ENCODE measurements at regions not wholly inside any gene's neighbourhood (a gene's known extent, or its start where the extent isn't known, plus 50 kb on each side); places are given as distances from the start of the nearest gene placed in this dataset.

GRCh38 chr5:64096771-64097170, 68.9 kb upstream of the RNF180 start:
- DNase-seq: no peak
- POLR2A ChIA-PET: no interaction called here
- Histone ChIP-seq H3K27me3 (replicated peaks; ENCODE audit: control insufficient read depth, insufficient read depth, low read length) (no peaks in the 10 kb centered on the region), H3K4me3 (ENCODE audit: low read depth, low read length) (no peak overlapping the region), H3K9me3 (no peaks in the 10 kb centered on the region), H3K4me1 (no peaks in the 10 kb centered on the region), H3K36me3 (ENCODE audit: control insufficient read depth, insufficient read depth, low read length) (no peaks in the 10 kb centered on the region)
- Mint-ChIP-seq H3K27ac (ENCODE audit: unreplicated experiment) (no peak overlapping the region), H3K4me1 (ENCODE audit: low read depth, unreplicated experiment) (no peaks in the 10 kb centered on the region), H3K4me3 (ENCODE audit: unreplicated experiment) (no peak overlapping the region), H3K9me3 (ENCODE audit: unreplicated experiment) (no peaks in the 10 kb centered on the region), H3K36me3 (ENCODE audit: insufficient read depth, unreplicated experiment) (no peaks in the 10 kb centered on the region), H3K27me3 (ENCODE audit: insufficient read depth, unreplicated experiment) (no peaks in the 10 kb centered on the region)
- no TSS peak for BruUV-seq (replicated peaks)
- intact Hi-C loops (cut with micrococcal nuclease; ENCODE audit: unreplicated experiment): no loop called here
- CTCF ChIA-PET: no interaction called here
- no peak for TF ChIP-seq CTCF (IDR thresholded peaks at IDR 0.05; ENCODE audit: insufficient read depth in 1 of 2, low read depth in 1 of 2, low read length in 1 of 2, severe bottlenecking in 1 of 2, unreplicated experiment in 1 of 2)

GRCh38 chr5:64077589-64077988, 88.1 kb upstream of the RNF180 start:
- intact Hi-C loops (cut with micrococcal nuclease; ENCODE audit: unreplicated experiment): no loop called here
- Mint-ChIP-seq H3K9me3 (ENCODE audit: unreplicated experiment) (no peaks in the 10 kb centered on the region), H3K36me3 (ENCODE audit: insufficient read depth, unreplicated experiment) (no peaks in the 10 kb centered on the region), H3K4me3 (ENCODE audit: unreplicated experiment) (no peak overlapping the region), H3K27me3 (ENCODE audit: insufficient read depth, unreplicated experiment) (no peaks in the 10 kb centered on the region), H3K27ac (ENCODE audit: unreplicated experiment) (no peak overlapping the region), H3K4me1 (ENCODE audit: low read depth, unreplicated experiment) (no peaks in the 10 kb centered on the region)
- no TSS peak for BruUV-seq (replicated peaks)
- H3K9me3 ChIP-seq: no peaks in the 10 kb centered on the region
- H3K36me3 ChIP-seq (ENCODE audit: control insufficient read depth, insufficient read depth, low read length): no peaks in the 10 kb centered on the region
- no peaks in the 10 kb centered on the region for H3K27me3 ChIP-seq (replicated peaks; ENCODE audit: control insufficient read depth, insufficient read depth, low read length)
- no peak for DNase-seq
- CTCF ChIA-PET: no interaction called here
- no peaks in the 10 kb centered on the region for H3K4me1 ChIP-seq
- POLR2A ChIA-PET: no interaction called here
- no peak overlapping the region for H3K4me3 ChIP-seq (ENCODE audit: low read depth, low read length)
- no peak for TF ChIP-seq CTCF (IDR thresholded peaks at IDR 0.05; ENCODE audit: insufficient read depth in 1 of 2, low read depth in 1 of 2, low read length in 1 of 2, severe bottlenecking in 1 of 2, unreplicated experiment in 1 of 2)

DNA sequence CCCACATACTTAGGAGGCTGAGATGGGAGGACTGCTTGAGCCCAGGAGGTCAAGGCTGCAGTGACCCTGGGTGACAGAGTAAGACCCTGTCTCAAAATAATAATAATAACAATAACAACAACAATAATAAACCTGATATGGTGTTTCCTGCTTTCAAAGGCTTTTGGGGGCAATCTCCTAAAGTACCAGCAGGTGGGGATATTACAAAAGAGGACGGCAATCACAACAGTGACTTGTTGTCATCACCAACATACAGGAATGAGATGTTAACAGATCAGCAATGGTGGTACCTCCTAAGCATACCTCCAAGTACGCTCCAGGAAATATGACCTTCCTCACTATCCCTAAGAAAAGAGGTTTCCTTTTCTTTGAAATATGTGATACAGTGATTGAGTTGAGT, 91.1 kb upstream of the RNF180 start:
- H3K27ac Mint-ChIP-seq (ENCODE audit: unreplicated experiment): no peak overlapping the region
- no peaks in the 10 kb centered on the region for H3K27me3 Mint-ChIP-seq (ENCODE audit: insufficient read depth, unreplicated experiment)
- intact Hi-C loops (cut with micrococcal nuclease; ENCODE audit: unreplicated experiment): loop anchor here (1.0 kb wide), 3 partner anchors 73 to 538 kb away; no protein-coding TSS in a partner anchor
- no peaks in the 10 kb centered on the region for H3K36me3 Mint-ChIP-seq (ENCODE audit: insufficient read depth, unreplicated experiment)
- BruUV-seq (replicated peaks): no TSS peak
- H3K4me3 ChIP-seq (ENCODE audit: low read depth, low read length): no peak overlapping the region
- no peaks in the 10 kb centered on the region for H3K27me3 ChIP-seq (replicated peaks; ENCODE audit: control insufficient read depth, insufficient read depth, low read length)
- POLR2A ChIA-PET: no interaction called here
- no peaks in the 10 kb centered on the region for H3K4me1 ChIP-seq
- no peaks in the 10 kb centered on the region for H3K9me3 Mint-ChIP-seq (ENCODE audit: unreplicated experiment)
- DNase-seq: peak in 1 of 2 experiments; percentile 52
- H3K36me3 ChIP-seq (ENCODE audit: control insufficient read depth, insufficient read depth, low read length): no peaks in the 10 kb centered on the region
- TF ChIP-seq CTCF (IDR thresholded peaks at IDR 0.05; ENCODE audit: insufficient read depth in 1 of 2, low read depth in 1 of 2, low read length in 1 of 2, severe bottlenecking in 1 of 2, unreplicated experiment in 1 of 2): peak; percentile 46 to 70
- CTCF ChIA-PET: no interaction called here
- no peak overlapping the region for H3K4me3 Mint-ChIP-seq (ENCODE audit: unreplicated experiment)
- no peaks in the 10 kb centered on the region for H3K9me3 ChIP-seq
- no peaks in the 10 kb centered on the region for H3K4me1 Mint-ChIP-seq (ENCODE audit: low read depth, unreplicated experiment)

All from Caco-2 (cell line).